ENCODE measurements at regions not wholly inside any gene's neighbourhood (a gene's known extent, or its start where the extent isn't known, plus 50 kb on each side); places are given as distances from the start of the nearest gene placed in this dataset.

GRCh38 chr6:76472858-76473257 is 400.4 kb upstream of the IMPG1 start:
- TF ChIP-seq POLR2A (IDR thresholded peaks at IDR 0.05) (no peak), CTCF (IDR thresholded peaks at IDR 0.05) (no peak)
- Histone ChIP-seq H3K4me3 (no peak overlapping the region), H3K4me1 (no peaks in the 10 kb centered on the region), H3K36me3 (ENCODE audit: low read depth, missing control alignments) (no peaks in the 10 kb centered on the region), H3K27me3 (no peaks in the 10 kb centered on the region), H3K9me3 (no peaks in the 10 kb centered on the region), H3K27ac (no peak overlapping the region)
- intact Hi-C loops (cut with DNase I; ENCODE audit: low total_unique reads), result no loop called here
- 77 to 87% methylated on average over 2 of the region's 2 CpGs for WGBS, 2 donors
- DNase-seq, result no peak

- Histone ChIP-seq H3K4me1 (no peaks in the 10 kb centered on the region), H3K4me3 (no peak overlapping the region), H3K27me3 (no peaks in the 10 kb centered on the region), H3K36me3 (ENCODE audit: low read depth, missing control alignments) (no peaks in the 10 kb centered on the region), H3K9me3 (no peaks in the 10 kb centered on the region), H3K27ac (no peak overlapping the region)
- WGBS, 2 donors, result 84 to 85% methylated on average over 4 of the region's 4 CpGs
- intact Hi-C loops (cut with DNase I; ENCODE audit: low total_unique reads), result no loop called here
- TF ChIP-seq POLR2A (IDR thresholded peaks at IDR 0.05) (no peak), CTCF (IDR thresholded peaks at IDR 0.05) (no peak)
- DNase-seq, result no peak
Observed at GRCh38 chr6:76466286-76466685, 393.8 kb upstream of the IMPG1 start.

- H3K27me3 ChIP-seq, result no peaks in the 10 kb centered on the region
- H3K9me3 ChIP-seq, result no peaks in the 10 kb centered on the region
- intact Hi-C loops (cut with DNase I; ENCODE audit: low total_unique reads), result no loop called here
- DNase-seq, result no peak
- H3K4me1 ChIP-seq, result no peaks in the 10 kb centered on the region
- no peaks in the 10 kb centered on the region for H3K36me3 ChIP-seq (ENCODE audit: low read depth, missing control alignments)
- no peak overlapping the region for H3K4me3 ChIP-seq
- no peak for TF ChIP-seq CTCF (IDR thresholded peaks at IDR 0.05)
- no peak overlapping the region for H3K27ac ChIP-seq
Observed at GRCh38 chr6:76465410-76465809, 392.9 kb upstream of the IMPG1 start.

GRCh38 chr6:76453270-76453669 is 380.8 kb upstream of the IMPG1 start:
- no peaks in the 10 kb centered on the region for H3K9me3 ChIP-seq
- H3K27ac ChIP-seq, result no peak overlapping the region
- TF ChIP-seq POLR2A (IDR thresholded peaks at IDR 0.05), result no peak
- no peak for TF ChIP-seq CTCF (IDR thresholded peaks at IDR 0.05)
- WGBS, 2 donors, result 75 to 81% methylated on average over 9 to 14 of the region's 15 CpGs
- intact Hi-C loops (cut with DNase I; ENCODE audit: low total_unique reads), result no loop called here
- DNase-seq, result no peak
- no peaks in the 10 kb centered on the region for H3K36me3 ChIP-seq (ENCODE audit: low read depth, missing control alignments)
- no peaks in the 10 kb centered on the region for H3K27me3 ChIP-seq
- H3K4me1 ChIP-seq, result no peaks in the 10 kb centered on the region
- H3K4me3 ChIP-seq, result no peak overlapping the region

- Histone ChIP-seq H3K27me3 (no peaks in the 10 kb centered on the region), H3K9me3 (no peaks in the 10 kb centered on the region), H3K4me1 (no peaks in the 10 kb centered on the region), H3K36me3 (ENCODE audit: low read depth, missing control alignments) (no peaks in the 10 kb centered on the region), H3K27ac (no peak overlapping the region), H3K4me3 (no peak overlapping the region)
- intact Hi-C loops (cut with DNase I; ENCODE audit: low total_unique reads), result no loop called here
- TF ChIP-seq POLR2A (IDR thresholded peaks at IDR 0.05) (no peak), CTCF (IDR thresholded peaks at IDR 0.05) (no peak)
- no peak for DNase-seq
- WGBS, 2 donors, result 88 to 90% methylated on average over 15 to 20 of the region's 20 CpGs
Observed at GRCh38 chr6:76451926-76452709, 379.7 kb upstream of the IMPG1 start.
